NB4 (cell line): ENCODE measurements at regions not wholly inside any gene's neighbourhood (a gene's known extent, or its start where the extent isn't known, plus 50 kb on each side); places are given as distances from the start of the nearest gene placed in this dataset.

ENCODE experiments used
- CTCF ChIP-seq: IDR thresholded peaks from one replicate; pipeline ENCODE4 v1.5.1; 2012; ENCODE audit warnings: low read depth, low read length
- MYC ChIP-seq: IDR thresholded peaks from 2 replicates; pipeline ENCODE4 v1.6.1; 2011; ENCODE audit warnings: low read depth, low read length
- POLR2A ChIP-seq: IDR thresholded peaks from 2 replicates; pipeline ENCODE4 v1.6.1; 2011; ENCODE audit warnings: mild to moderate bottlenecking; ENCODE audit not compliant: insufficient read length; ENCODE audit errors: extremely low read depth
- TF ChIP-seq, protein P1 (sequence below): IDR thresholded peaks from 2 replicates; pipeline ENCODE4 v1.6.1; 2011; ENCODE audit warnings: low read depth, low read length

DNA sequence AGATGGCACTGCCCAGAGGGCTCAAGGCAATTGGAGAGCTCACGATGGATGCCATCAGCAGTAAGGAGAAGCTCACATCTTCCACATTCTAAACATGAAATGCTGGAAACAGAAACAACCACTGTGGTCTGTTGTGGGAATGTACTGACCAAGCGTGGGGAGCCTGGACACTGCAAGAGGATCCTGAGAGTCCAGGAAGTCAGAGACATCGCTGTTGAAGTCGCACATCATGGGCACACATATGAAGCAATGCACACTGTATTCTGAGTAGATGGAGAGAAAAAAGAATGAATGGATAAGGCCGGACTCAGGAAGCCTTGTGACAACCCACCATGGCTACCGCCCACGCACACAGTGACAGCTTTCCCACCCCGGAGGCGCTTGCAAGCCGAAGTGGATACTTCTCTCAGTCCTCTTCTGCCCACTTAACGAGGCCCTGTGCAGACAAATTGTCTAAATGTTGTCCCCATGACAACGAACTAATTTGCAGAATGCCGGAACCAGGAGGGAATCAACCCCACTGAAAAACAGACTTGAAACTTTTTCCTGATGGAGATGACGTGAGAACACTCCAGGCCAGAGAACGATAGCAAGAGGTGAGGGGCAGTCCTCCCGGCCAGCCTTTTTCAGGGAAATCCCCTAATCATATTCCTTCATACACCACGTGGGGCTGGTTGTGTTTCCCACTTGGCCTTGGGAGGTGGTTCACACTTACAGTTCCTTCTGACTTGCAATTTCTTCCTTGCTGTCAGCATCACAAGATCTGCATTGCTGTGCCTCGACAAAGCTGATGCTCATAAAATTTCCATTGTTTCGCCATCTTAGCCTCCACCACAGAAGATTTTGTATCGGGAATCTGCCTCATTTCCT is 109.6 kb upstream of the SERP2 start:
- TF ChIP-seq CTCF, result no peak
- no peak for TF ChIP-seq POLR2A
- TF ChIP-seq MYC, result no peak
- TF ChIP-seq, protein P1, sequence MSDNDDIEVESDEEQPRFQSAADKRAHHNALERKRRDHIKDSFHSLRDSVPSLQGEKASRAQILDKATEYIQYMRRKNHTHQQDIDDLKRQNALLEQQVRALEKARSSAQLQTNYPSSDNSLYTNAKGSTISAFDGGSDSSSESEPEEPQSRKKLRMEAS, result no peak
